ENCODE measurements at regions not wholly inside any gene's neighbourhood (a gene's known extent, or its start where the extent isn't known, plus 50 kb on each side); places are given as distances from the start of the nearest gene placed in this dataset.
"Not testable (repeated sequence)": the region's sequence is repeated elsewhere in the genome, so short reads cannot be mapped to it uniquely, and the experiment has no call there.

DNA sequence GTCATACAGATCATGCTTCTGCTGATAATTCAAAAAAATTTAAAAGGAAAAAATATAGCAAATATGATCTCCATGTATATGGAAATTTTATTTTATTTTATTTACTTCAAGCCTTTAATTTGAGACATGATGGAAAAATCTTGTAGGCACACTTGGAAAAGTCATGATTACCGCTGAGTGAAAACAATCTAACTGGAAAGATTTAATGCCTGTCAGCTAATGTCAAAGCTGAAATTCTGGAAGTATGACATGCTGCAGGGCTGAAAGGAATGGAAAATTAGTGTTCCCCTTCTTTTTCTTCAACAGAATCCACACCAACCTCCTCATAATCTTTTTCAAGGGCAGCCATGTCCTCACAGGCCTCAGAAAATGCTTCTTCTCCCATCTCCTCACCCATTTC is 58.2 kb downstream of the RPRM start:
- no peak for DNase-seq (ENCODE audit: low spot score)

GRCh38 chr2:153417077-153417476 is 61.5 kb downstream of the RPRM start:
- no peak for DNase-seq (ENCODE audit: low spot score)

DNA sequence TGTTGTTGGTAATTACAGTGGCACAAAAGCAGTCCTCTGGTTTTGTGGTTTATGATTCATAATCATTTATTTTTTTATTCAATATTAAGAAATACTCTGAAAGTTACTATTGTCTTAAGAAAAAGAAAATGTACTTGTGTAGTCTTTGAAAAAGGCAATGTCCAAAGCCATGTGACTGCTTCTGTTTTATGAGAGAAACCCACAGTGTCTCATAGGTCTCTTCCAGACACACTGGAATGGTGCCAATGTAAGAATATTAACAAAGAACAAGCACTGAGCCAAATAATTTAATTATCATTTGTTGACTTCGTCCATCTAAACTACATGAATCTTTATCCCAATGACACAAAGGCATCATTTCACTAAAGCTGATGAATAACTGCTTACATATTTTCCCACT is 62.5 kb downstream of the RPRM start:
- no peak for DNase-seq (ENCODE audit: low spot score)

DNA sequence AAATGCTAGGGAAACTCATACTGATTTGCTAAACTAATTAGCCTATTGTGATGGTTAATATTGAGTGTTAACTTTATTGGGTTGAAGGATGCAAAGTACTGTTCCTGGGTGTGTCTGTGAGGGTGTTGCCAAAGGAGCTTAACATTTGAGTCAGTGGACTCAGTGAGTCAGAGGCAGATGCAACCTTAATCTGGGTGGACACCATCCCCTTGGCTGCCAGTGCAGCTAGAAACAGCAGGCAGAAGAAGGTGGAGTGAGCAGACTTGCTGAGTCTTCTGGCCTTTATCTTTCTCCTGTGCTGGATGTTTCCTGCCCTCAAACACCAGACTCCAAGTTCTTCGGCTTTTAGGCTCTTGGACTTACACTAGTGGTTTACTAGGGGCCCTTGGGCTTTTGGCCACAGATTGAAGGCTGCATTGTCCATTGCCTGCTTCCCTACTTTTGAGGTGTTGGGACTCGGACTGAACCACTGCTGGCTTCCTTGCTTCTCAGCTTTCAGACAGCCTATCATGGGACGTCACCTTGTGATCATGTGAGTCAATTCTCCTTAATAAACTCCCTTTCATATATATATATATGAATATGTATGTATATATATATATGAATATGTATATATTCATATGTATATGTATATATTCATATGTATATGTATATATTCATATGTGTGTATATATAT is 69.7 kb downstream of the RPRM start:
- no peak for DNase-seq (ENCODE audit: low spot score)

DNA sequence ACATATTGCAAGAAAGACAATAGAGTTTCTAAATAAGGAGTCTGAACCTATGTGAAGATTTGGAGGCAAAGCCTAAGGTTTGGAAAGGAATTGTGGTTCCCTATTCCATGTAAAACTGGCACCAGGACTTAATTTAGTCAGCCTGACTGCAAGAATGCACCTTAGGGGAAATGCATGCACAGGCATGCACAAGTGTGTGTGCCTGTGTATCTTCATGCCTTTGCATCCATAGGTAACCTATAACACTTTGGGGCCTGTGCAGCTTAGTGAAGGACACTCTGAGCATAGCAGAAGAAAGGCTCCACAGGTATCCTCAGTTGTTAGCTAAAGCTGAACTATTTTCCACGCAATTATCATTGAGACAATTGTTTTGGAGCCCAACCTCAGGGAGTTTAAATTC is 73.4 kb downstream of the RPRM start:
- no peak for DNase-seq (ENCODE audit: low spot score)

DNA sequence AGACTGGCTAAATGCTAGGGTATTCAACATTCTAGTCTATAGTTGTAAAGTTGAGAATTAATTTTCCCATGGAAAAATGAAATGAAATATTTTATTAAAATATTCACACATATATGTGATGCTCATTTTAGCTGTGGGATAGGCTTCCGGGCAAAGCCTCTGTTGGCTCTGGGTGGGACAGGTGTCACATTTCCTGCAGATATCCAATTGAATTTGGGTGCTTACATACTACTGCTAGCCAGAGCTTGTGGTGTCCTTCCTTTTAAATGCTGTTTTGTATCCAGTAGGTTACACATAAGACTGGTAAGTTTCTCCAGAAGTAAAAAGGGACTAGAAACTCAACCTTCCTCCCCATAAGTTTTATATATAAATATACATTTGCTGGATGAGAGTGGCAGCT is 73.8 kb downstream of the RPRM start:
- DNase-seq (ENCODE audit: low spot score), result no peak

GRCh38 chr2:153403940-153404339 is 74.6 kb downstream of the RPRM start:
- no peak for DNase-seq (ENCODE audit: low spot score)

- DNase-seq (ENCODE audit: low spot score), result not testable (repeated sequence)
Measured at GRCh38 chr2:153403352-153403751, 75.2 kb downstream of the RPRM start.

GRCh38 chr2:153394686-153395085 is 83.9 kb downstream of the RPRM start:
- DNase-seq (ENCODE audit: low spot score), result no peak

GRCh38 chr2:153394247-153394646 is 84.3 kb downstream of the RPRM start:
- no peak for DNase-seq (ENCODE audit: low spot score)

GRCh38 chr2:153393518-153393917 is 85.0 kb downstream of the RPRM start:
- DNase-seq (ENCODE audit: low spot score), result no peak

- DNase-seq (ENCODE audit: low spot score), result no peak
Measured at GRCh38 chr2:153391131-153391530, 87.4 kb downstream of the RPRM start.

DNA sequence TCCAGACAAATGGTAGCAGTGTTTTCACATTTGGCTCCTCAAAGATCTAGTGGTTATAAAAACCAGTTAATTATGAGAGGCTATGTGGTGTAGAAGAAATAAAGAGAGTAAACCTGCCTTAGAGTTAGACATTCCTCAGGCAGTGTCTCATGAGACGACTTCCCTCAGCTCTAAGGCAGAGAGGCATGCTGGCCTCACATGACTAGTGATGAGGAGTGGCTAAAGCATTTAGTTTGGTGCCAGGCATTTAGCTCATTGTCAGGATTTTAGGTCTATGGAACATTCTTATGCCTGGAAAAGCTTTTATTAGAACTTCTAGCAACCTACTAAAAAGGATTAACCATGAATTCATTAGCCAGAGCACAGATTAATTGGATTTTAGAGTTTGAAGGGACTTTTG is 90.3 kb downstream of the RPRM start:
- DNase-seq (ENCODE audit: low spot score), result no peak

- no peak for DNase-seq (ENCODE audit: low spot score)
Measured at GRCh38 chr2:153387203-153387602, 91.4 kb downstream of the RPRM start.

DNA sequence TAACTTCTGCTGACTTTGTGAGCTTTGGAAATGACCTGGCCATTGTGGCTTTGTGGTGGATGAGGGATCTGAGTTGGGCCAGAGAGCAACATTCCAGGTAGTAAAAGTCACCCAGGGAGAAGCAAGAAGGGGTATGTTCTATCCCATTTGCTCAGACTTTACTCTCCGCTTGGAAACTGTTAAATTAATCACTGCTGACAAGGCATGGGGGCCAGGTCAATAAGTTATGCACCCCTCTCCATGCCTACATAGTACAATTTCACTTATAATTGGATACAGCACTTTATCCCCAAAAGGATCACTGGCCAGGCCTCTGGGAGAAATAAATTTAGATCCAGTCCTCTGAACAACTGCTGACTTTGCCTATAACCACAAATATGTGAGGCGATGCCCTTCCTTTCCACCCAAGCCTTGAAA is 92.1 kb downstream of the RPRM start:
- no peak for DNase-seq (ENCODE audit: low spot score)

- no peak for DNase-seq (ENCODE audit: low spot score)
Measured at GRCh38 chr2:153373510-153374279, 104.9 kb downstream of the RPRM start.

DNA sequence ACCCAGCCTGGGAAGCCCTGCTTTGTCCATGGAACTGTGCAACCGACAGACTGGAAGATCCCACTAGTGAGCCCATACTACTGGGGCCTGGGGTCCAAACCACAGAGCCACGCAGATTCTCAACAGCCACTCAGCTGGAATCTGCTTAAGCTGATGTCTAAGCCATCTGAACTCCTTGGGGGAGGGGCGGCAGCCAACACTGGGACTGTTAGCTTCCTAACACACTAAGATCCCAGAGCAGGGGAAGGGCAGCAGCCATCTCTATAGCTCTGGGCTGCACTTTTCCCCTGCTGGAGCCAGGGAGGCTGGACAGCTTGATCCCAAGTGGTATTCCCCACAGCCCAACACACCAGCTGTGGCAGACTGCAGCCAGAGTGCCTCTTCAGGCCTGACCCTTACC is 118.3 kb downstream of the RPRM start:
- no peak for DNase-seq (ENCODE audit: low spot score)

GRCh38 chr2:153354377-153354776 is 124.2 kb downstream of the RPRM start:
- no peak for DNase-seq (ENCODE audit: low spot score)

DNA sequence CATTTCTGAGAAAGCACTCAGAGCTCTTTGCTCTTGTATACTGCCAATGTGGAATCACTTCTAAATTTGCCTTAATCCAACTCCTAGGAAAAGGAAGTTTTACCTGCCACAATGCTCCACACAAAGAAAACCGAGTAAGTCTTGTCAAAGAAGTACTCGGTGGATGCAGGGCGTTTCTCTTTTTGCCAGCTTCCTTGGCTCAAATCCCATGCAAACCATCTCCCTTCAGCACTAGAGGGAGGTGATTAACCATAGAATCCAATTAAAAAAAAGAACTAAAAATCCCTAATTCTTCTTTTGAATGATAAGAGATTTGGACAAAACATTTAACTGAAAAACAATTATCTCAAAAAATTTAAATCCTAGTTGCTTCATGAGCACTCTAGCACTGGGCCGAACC is 129.0 kb downstream of the RPRM start:
- DNase-seq (ENCODE audit: low spot score), result no peak

GRCh38 chr2:153347818-153348495 is 130.6 kb downstream of the RPRM start:
- no peak for DNase-seq (ENCODE audit: low spot score)

DNA sequence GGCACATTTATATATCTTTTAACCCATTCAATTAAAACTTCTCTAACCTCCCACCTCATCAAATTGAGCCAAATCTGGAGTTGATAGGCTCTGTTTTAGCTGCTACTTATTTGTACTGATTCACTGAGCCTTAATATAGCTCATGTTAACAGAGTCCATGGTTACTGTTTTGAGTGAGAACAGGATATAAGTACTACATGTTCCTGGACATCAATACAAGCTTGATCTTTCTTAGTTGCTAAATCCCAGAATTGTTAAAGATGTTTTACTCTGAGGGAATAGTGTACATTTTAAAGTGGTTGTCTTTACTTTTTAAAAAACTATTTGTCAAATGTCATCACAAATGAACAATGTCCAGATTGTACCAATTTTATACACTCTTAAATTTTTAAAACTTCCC is 157.7 kb downstream of the RPRM start:
- DNase-seq (ENCODE audit: low spot score), result no peak

GRCh38 chr2:153311432-153311831 is 167.1 kb downstream of the RPRM start:
- no peak for DNase-seq (ENCODE audit: low spot score)

GRCh38 chr2:153308466-153308865 is 170.1 kb downstream of the RPRM start:
- no peak for DNase-seq (ENCODE audit: low spot score)
